Activated CD8-positive, alpha-beta T cell treated with anti-CD3 and anti-CD28 coated beads, Interleukin-2, amount 10 ng/mL, durations not matched to agents 7 days and 5 days (primary cell): ENCODE measurements at regions not wholly inside any gene's neighbourhood (a gene's known extent, or its start where the extent isn't known, plus 50 kb on each side); places are given as distances from the start of the nearest gene placed in this dataset.
"Not testable (repeated sequence)": the region's sequence is repeated elsewhere in the genome, so short reads cannot be mapped to it uniquely, and the experiment has no call there.

ENCODE experiments used
- ATAC-seq: fragments of 150-1000 bp; cut with Tn5 transposase; one replicate; pipeline ENCODE4 v1.10.0; 2021; ENCODE audit warnings: moderate library complexity
- CTCF ChIA-PET: fragments of 350-600 bp; sonication (Branson Sonifier 250); formaldehyde crosslinking; loops from one replicate; lab custom pipeline; 2021; ENCODE audit warnings: antibody characterized with exemption; lab: Charles Lee
- POLR2A ChIA-PET: fragments of 350-600 bp; sonication (Branson Sonifier 250); formaldehyde crosslinking; loops from one replicate; lab custom pipeline; 2021; ENCODE audit warnings: antibody characterized with exemption; lab: Charles Lee
- DNase-seq: peaks from one replicate; pipeline ENCODE4 v3.0.0-alpha.2; 2020
- H3K27ac Mint-ChIP-seq: one replicate; pipeline ENCODE4 v1.8.0; 2021; ENCODE audit warnings: mild to moderate bottlenecking, mixed read lengths
- H3K27me3 Mint-ChIP-seq: one replicate; pipeline ENCODE4 v1.8.0; 2021; ENCODE audit warnings: low read depth, mixed read lengths
- H3K36me3 Mint-ChIP-seq: one replicate; pipeline ENCODE4 v1.8.0; 2021; ENCODE audit warnings: low read depth, mixed read lengths
- H3K4me1 Mint-ChIP-seq: one replicate; pipeline ENCODE4 v1.8.0; 2021; ENCODE audit warnings: low read depth, mixed read lengths
- H3K4me3 Mint-ChIP-seq: one replicate; pipeline ENCODE4 v1.8.0; 2021; ENCODE audit warnings: mild to moderate bottlenecking, mixed read lengths
- H3K9me3 Mint-ChIP-seq: one replicate; pipeline ENCODE4 v1.8.0; 2022; ENCODE audit warnings: mixed read lengths; ENCODE audit not compliant: insufficient read depth

DNA sequence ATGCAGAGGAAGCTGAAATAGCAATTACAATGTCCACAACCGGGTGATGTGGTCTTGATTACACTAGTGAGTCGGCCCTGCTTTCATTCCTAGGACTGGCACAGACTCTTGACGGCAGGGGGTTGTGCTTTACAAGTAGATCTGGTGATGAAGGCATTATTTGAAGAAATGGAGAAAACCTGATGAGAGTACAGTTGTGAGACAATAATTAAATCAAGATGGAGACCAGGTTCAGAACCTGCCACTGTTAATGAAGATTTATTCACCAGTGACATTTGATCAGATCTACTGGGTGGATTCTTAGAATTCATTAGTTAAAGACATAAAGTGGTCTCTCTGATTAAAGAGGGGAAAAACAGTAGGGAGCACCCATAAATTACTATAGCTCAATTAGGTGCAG is 747.2 kb downstream of the STPG2 start:
- Mint-ChIP-seq H3K4me3 (no peak overlapping the region), H3K9me3 (peaks cover 6% of the 10 kb centered on the region), H3K27me3 (no peaks in the 10 kb centered on the region), H3K4me1 (no peaks in the 10 kb centered on the region), H3K36me3 (no peaks in the 10 kb centered on the region), H3K27ac (no peak overlapping the region)
- ChIA-PET POLR2A (no interaction called here), CTCF (no interaction called here)
- no peak for DNase-seq
- no peak for ATAC-seq

DNA sequence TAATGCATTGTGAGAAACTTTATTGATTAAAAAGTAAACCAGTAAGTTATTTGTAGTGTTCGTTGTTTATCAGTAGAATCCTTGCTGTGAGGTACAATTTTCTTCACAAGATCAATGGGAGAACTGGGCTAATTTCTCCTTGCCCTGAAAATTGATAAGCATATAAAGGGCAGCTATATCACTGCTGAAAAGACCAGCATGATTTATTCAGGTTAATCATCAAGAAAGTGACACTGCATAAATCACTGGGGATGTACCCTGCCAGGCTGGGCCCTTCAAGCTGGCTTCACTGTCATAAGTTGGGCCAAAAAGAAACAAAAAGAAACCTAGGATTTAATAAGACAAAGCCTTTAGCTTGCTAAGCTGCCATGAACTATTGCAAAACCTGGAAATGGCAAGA is 746.7 kb downstream of the STPG2 start:
- Mint-ChIP-seq H3K9me3 (peaks cover 6% of the 10 kb centered on the region), H3K4me3 (no peak overlapping the region), H3K27me3 (no peaks in the 10 kb centered on the region), H3K4me1 (no peaks in the 10 kb centered on the region), H3K36me3 (no peaks in the 10 kb centered on the region), H3K27ac (no peak overlapping the region)
- ATAC-seq = no peak
- POLR2A ChIA-PET = no interaction called here
- no peak for DNase-seq
- CTCF ChIA-PET = no interaction called here

DNA sequence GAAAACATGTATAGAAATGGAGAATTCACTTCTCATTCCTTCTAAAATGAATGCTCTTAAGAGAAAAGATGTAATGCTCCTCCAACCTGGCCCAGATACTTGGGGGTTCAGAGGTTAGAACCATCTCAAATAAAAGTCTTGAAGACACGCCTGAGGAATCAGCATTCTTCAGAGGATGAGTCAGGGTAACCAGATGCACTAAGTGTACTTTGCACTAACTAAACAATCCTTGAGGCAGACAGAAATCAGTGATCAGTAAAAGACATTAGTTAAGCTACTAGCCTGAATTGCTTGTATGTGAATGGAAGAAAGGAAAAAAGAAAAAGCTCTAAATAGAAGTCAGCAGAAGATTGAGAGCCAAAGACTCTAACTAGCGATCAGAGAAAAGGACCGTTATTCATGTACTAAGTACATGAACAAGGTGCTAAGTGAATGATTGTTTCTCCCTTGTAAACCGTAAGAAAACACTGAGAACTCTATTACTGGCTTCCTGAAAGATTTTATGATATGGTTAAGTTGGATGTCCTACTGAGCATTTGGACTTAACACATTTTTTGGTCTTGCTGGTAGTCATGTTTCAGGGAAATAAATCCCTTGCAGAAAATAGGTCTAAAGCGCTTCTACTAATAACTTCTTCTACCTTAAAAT is 738.3 kb downstream of the STPG2 start:
- H3K27ac Mint-ChIP-seq = no peak overlapping the region
- H3K4me1 Mint-ChIP-seq = no peaks in the 10 kb centered on the region
- no peaks in the 10 kb centered on the region for H3K36me3 Mint-ChIP-seq
- H3K4me3 Mint-ChIP-seq = no peak overlapping the region
- ChIA-PET POLR2A (no interaction called here), CTCF (no interaction called here)
- ATAC-seq = no peak
- no peak for DNase-seq
- H3K27me3 Mint-ChIP-seq = no peaks in the 10 kb centered on the region
- peaks cover 10% of the 10 kb centered on the region for H3K9me3 Mint-ChIP-seq

DNA sequence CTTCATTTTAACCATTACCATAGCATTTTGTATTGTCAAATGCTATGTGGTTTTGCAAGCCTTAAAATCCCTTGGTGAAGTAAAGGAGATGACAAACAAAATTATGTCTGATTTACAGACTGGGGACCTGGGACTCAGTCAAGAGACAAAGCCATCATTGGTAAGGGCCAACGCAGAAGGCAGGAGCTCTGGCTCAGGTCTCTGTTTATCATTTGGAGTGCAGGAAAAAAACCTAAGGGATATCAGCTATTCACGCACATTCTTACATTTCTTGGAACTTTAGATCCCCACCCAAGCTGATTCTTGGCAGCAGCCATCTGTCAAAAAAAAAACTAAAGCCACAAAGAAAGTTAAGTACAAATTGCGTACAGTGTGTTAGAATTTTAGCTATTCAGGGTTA is 731.9 kb downstream of the STPG2 start:
- ChIA-PET CTCF (no interaction called here), POLR2A (no interaction called here)
- ATAC-seq (no peak), DNase-seq (no peak)
- Mint-ChIP-seq H3K4me3 (no peak overlapping the region), H3K27ac (no peak overlapping the region), H3K36me3 (no peaks in the 10 kb centered on the region), H3K4me1 (no peaks in the 10 kb centered on the region), H3K9me3 (peaks cover 15% of the 10 kb centered on the region), H3K27me3 (no peaks in the 10 kb centered on the region)

DNA sequence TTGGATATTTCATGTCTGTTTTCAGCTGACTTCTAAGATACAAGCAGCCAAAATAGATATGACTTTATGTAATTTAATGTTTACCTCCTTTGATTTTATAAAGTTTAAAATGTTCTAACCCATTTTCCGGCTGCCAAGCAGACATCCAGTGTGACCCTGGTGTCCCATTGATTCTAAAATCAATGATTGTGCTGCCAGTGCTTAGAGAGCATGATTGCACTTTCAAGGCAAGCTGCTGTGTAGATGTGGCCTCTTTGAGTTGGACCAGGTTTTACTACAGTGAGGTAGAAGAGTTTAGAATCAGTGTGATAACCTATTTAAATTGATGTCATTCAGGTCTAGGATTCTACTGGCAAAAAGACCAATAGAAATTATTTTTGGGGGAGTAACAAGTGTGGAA is 730.9 kb downstream of the STPG2 start:
- no peak overlapping the region for H3K27ac Mint-ChIP-seq
- H3K27me3 Mint-ChIP-seq = no peaks in the 10 kb centered on the region
- no peaks in the 10 kb centered on the region for H3K36me3 Mint-ChIP-seq
- no peaks in the 10 kb centered on the region for H3K4me1 Mint-ChIP-seq
- H3K9me3 Mint-ChIP-seq = peaks cover 15% of the 10 kb centered on the region
- ChIA-PET POLR2A (no interaction called here), CTCF (no interaction called here)
- ATAC-seq (no peak), DNase-seq (no peak)
- H3K4me3 Mint-ChIP-seq = no peak overlapping the region

DNA sequence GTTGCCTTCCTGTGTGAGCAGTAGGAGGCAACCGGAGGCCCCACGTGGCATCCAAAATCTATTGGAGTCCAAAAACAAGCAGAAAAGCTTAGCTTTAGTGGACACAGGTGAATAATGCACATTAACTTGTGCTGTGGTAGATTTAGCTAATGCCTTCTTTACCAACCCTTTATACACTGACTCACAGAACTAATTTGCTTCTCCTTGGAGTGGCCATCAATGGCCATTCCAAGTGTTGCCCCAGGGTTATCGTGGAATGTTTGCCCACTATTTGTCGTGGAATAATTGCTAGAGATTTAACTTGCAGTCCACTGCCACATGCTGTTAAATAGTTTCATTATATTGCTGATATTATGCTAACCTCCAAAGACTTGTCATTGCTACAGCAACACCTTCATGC is 729.1 kb downstream of the STPG2 start:
- Mint-ChIP-seq H3K4me3 (no peak overlapping the region), H3K36me3 (no peaks in the 10 kb centered on the region), H3K4me1 (no peaks in the 10 kb centered on the region), H3K27ac (no peak overlapping the region), H3K9me3 (peaks cover 11% of the 10 kb centered on the region), H3K27me3 (no peaks in the 10 kb centered on the region)
- ChIA-PET POLR2A (no interaction called here), CTCF (no interaction called here)
- ATAC-seq (no peak), DNase-seq (no peak)

DNA sequence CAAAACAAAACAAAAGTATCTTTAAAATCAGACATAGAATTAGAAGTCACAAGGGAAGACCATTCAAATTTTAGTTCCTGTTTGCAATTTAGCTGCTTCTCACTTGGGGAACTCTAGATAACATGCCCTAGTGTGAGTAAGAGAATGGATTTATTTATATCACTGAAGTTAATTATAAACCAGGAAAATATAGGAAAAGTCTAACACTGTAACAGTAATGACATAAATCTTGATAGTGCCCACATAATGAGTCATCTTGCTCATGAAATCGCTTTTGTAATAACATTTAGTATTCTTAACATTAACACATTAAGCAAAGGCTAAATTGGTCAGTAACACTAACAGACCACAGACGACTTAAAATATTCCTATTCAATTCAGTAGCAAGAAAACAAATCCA is 710.7 kb downstream of the STPG2 start:
- CTCF ChIA-PET = no interaction called here
- Mint-ChIP-seq H3K4me3 (no peak overlapping the region), H3K27me3 (no peaks in the 10 kb centered on the region), H3K36me3 (no peaks in the 10 kb centered on the region), H3K4me1 (no peaks in the 10 kb centered on the region), H3K9me3 (peaks cover 14% of the 10 kb centered on the region), H3K27ac (no peak overlapping the region)
- no peak for DNase-seq
- no peak for ATAC-seq
- POLR2A ChIA-PET = no interaction called here

DNA sequence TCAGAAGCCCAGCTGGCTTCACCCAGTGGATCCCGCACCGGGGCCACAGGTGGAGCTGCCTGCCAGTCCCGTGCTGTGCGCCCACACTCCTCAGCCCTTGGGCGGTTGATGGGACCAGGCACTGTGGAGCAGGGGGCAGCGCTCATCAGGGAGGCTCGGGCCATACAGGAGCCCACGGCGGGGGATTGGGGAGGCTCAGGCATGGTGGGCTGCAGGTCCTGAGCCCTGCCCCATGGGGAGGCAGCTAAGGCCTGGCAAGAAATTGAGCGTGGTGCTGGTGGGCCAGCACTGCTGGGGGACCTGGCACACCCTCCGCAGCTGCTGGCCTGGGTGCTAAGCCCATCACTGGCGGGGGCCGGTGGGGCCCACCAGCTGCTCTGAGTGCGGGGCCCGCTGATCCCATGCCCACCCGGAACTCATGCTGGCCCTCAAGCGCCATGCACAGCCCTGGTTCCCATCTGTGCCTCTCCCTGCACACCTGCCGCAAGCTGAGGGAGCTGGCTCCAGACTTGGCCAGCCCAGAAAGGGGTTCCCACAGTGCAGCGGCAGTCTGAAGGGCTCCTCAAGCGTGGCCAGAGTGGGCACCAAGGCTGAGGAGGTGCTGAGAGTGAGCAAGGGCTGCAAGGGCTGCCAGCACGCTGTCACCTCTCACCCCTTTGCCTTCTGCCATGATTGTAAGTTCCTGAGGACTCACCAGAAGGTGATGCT is 705.1 kb downstream of the STPG2 start:
- H3K4me1 Mint-ChIP-seq, H3K27ac Mint-ChIP-seq, H3K4me3 Mint-ChIP-seq, DNase-seq, H3K36me3 Mint-ChIP-seq, H3K27me3 Mint-ChIP-seq, CTCF ChIA-PET, ATAC-seq, POLR2A ChIA-PET: not testable (repeated sequence)
- peaks cover 19% of the 10 kb centered on the region for H3K9me3 Mint-ChIP-seq

DNA sequence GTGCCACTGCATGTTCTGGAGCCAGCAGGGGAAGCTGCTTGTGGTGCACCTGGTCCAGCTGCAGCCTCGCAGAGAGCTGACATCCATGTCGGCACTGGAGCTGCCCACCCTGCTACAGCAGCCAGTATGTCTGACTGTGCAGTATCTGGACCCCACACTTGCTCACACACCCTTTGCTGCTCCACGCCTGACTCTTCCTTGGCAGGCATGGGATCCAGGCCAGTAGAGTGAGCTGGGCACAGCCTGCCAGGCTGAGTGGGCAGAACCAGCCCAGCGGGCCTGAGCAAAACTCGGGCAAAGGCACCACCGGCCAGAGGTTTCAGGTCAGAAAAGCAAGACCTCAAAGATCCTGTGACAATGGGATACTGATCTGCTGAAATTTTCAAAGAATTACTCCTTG is 690.1 kb downstream of the STPG2 start:
- ChIA-PET CTCF (no interaction called here), POLR2A (no interaction called here)
- no peak for ATAC-seq
- H3K36me3 Mint-ChIP-seq = no peaks in the 10 kb centered on the region
- H3K4me3 Mint-ChIP-seq = no peak overlapping the region
- DNase-seq = no peak
- no peaks in the 10 kb centered on the region for H3K4me1 Mint-ChIP-seq
- H3K9me3 Mint-ChIP-seq = peaks cover 8% of the 10 kb centered on the region
- H3K27ac Mint-ChIP-seq = no peak overlapping the region
- no peaks in the 10 kb centered on the region for H3K27me3 Mint-ChIP-seq

DNA sequence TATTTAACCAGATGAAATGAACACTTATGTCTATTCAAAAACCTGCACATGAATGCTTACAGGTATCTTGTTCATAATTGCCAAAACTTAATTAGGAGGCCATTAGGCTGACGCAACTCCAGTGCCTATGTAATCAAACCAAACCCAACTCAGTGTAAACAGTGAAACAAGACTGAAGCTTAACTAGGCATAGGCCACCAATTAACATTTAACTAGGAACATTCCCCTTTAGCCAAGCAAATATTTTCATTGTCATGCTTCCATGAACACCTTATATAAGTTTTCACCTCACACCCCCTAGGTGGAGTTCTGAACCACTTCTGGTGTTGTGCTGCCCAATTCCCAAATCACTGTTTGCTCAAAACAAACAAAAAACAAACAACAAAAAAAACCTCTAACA is 686.0 kb downstream of the STPG2 start:
- H3K4me3 Mint-ChIP-seq = no peak overlapping the region
- H3K27me3 Mint-ChIP-seq = no peaks in the 10 kb centered on the region
- H3K4me1 Mint-ChIP-seq = no peaks in the 10 kb centered on the region
- no peak overlapping the region for H3K27ac Mint-ChIP-seq
- peaks cover 11% of the 10 kb centered on the region for H3K9me3 Mint-ChIP-seq
- CTCF ChIA-PET = no interaction called here
- no peaks in the 10 kb centered on the region for H3K36me3 Mint-ChIP-seq
- ATAC-seq (no peak), DNase-seq (no peak)
- POLR2A ChIA-PET = no interaction called here

DNA sequence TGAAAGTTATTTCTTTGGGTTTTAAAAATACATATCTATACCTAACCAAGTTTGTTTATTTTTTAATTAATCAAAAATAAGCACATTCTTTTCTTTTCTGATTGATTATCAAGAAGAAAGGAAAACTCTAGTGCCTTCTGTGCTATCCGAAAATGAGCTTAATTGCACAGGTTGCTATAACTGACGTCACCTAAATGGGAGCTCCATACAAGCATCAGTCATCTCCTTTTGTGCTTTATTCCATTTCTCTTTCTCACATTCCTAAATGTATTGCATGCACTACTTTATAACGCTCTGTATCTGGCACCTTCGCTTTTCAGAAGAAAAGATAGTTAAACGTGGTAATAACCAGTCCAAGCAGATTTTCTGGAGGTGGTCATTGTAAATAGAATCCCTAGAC is 675.0 kb downstream of the STPG2 start:
- Mint-ChIP-seq H3K36me3 (no peaks in the 10 kb centered on the region), H3K9me3 (no peaks in the 10 kb centered on the region), H3K27ac (no peak overlapping the region), H3K27me3 (no peaks in the 10 kb centered on the region), H3K4me3 (no peak overlapping the region), H3K4me1 (no peaks in the 10 kb centered on the region)
- ATAC-seq (no peak), DNase-seq (no peak)
- ChIA-PET CTCF (no interaction called here), POLR2A (no interaction called here)

DNA sequence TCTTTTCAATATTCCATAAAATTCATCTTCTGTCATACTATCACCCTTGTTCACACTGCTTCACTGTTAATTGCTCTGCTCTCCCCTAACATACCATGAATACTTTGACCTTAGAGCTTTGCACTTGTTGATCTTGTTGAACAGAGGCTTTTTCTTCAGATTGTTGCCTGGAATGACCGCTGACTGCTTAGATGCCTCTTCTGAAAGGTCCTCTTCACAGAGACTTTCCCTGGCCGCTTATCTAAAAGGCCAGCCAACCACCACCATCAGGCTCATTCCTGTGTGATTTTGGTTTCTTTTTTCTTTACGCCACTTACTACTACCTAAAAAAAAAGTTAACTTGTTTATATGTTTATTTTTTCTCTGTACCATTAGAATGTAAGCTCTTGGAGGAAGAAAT is 667.7 kb downstream of the STPG2 start:
- Mint-ChIP-seq H3K4me3 (no peak overlapping the region), H3K36me3 (no peaks in the 10 kb centered on the region), H3K4me1 (no peaks in the 10 kb centered on the region), H3K9me3 (peaks cover 5% of the 10 kb centered on the region), H3K27ac (no peak overlapping the region), H3K27me3 (no peaks in the 10 kb centered on the region)
- CTCF ChIA-PET = no interaction called here
- no peak for ATAC-seq
- DNase-seq = no peak
- POLR2A ChIA-PET = no interaction called here

DNA sequence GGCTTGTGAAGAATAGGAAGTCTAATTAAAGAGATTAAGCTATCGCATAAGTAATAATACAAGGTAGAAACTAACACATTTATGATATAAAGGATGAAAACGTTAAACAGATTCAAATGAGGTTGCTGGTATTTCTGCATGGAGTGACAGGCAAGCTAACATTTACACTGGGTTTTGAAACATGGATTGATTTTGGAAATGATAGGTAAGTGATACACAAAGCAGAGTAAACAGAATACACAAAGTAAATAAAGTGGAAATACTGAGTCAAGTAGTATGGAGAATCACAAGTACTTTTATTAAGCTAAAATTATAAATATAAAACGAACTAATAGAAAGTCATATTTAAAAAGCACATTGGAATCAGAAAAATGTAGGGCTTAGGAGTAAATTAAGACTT is 665.3 kb downstream of the STPG2 start:
- POLR2A ChIA-PET = no interaction called here
- CTCF ChIA-PET = no interaction called here
- no peak for ATAC-seq
- no peaks in the 10 kb centered on the region for H3K4me1 Mint-ChIP-seq
- H3K4me3 Mint-ChIP-seq = no peak overlapping the region
- no peak overlapping the region for H3K27ac Mint-ChIP-seq
- no peaks in the 10 kb centered on the region for H3K27me3 Mint-ChIP-seq
- peaks cover 8% of the 10 kb centered on the region for H3K9me3 Mint-ChIP-seq
- no peaks in the 10 kb centered on the region for H3K36me3 Mint-ChIP-seq
- DNase-seq = no peak
